ENCODE measurements at regions not wholly inside any gene's neighbourhood (a gene's known extent, or its start where the extent isn't known, plus 50 kb on each side); places are given as distances from the start of the nearest gene placed in this dataset.
"Not testable (repeated sequence)": the region's sequence is repeated elsewhere in the genome, so short reads cannot be mapped to it uniquely, and the experiment has no call there.

- DNase-seq (ENCODE audit: low spot score): no peak
Measured at GRCh38 chr20:23150304-23151007, 64.3 kb upstream of the CD93 start.

DNA sequence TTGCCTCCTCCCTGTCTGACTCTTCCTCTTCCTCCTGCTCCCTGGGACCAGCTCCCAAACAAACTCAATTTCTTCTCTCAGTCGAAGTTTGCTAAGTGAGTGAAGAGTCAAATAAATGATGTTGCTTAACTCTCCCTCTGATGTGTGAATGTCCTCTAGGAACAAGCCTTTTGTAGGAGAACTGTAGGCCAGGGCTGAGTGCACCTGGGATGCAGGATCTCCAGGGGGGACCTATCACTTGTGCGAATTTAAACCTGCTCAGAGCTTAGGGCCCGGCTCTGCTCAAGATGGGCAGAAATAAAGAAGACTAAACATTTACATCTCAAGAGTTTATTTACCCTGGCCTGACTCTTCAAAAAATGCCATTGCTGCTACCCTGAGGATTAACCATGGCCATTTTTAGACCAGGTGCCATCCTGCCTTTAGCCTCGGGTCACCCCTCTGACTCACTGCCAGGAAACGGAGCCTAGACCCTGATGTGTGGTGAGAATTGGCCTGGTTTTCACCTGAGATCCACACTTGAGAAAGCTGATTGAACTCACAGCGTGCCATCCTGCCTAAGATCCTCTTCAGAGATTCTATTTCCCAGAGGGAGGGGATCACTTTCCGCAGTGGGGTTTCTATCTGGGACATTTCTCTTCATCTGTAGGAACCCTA, 63.6 kb upstream of the CD93 start:
- DNase-seq (ENCODE audit: low spot score): no peak

- no peak for DNase-seq (ENCODE audit: low spot score)
Measured at GRCh38 chr20:23148731-23149570, 62.8 kb upstream of the CD93 start.

DNA sequence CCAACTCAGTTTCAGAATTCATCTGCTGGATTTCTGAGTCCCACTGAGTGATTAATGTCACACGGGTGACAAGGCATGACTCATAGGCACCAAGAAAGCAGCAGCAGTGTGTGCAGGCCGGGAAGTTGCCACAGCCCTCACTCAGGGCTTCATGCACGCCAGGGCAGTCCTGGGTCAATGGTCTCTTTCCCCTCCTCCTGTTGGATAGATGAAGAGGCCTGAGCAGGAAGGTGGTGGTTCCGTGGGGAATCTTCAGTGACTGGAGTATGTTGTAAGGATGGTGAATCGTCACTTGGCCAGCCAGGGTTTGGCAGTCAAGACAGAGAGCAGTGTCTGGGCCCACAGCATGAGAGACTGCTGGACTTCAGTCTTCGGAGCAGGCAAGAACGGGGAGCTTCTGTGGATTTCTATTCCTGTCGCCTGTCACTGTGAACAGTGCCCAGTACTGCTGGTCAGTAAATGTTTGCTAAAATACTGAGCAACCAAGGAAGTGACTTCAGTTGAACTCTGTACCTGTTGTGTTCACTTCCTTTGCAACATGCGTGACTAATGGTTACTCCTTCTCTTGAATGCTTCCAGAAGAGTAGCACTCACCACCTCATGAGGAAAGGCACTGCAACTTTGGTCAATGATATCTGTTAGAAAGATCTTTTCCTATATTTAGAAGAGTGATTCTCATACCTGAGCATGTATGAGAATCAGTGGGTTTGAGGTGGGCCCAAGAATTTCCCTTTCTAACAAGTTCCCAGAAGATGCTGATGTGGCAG, 62.0 kb upstream of the CD93 start:
- peak; percentile 52 for DNase-seq (ENCODE audit: low spot score)

DNA sequence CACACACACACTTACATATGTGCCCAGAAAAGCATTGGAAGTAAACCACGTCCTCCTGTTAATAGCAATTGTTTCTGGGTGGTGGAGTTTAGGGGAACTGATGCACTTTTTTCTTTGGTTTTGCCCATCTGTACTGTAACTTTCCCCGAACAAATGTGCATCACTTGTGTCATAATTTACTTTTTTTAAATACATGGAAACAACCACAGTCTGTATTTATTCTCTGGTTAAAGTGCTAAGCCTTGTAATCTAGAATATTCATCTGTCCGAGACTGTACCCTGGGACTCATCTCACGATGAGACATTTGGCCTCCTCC, 61.5 kb upstream of the CD93 start:
- no peak for DNase-seq (ENCODE audit: low spot score)

GRCh38 chr20:23146857-23147637, 60.9 kb upstream of the CD93 start:
- DNase-seq (ENCODE audit: low spot score): no peak

GRCh38 chr20:23146181-23146580, 60.1 kb upstream of the CD93 start:
- no peak for DNase-seq (ENCODE audit: low spot score)

DNA sequence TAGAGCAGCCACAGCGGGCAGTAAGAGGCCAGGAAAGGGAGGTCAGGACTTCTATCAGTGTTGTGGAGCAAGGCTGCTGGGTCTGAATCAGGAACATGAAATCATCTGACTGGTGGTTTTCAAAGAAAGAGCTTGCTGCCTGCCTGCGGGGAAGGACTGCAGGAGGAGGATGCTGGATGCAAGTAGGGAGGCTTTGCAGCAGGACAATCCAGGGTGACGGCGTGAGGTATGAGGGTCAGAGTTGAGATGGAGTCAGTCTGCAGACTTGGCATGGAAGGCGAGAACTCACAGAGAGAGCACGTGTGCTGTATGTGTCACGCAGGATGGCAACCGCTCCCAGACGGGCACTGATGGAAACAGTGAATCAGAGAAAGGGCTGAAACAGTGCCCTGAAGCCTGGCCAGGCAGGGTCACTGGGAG, 59.2 kb upstream of the CD93 start:
- DNase-seq (ENCODE audit: low spot score): no peak

DNA sequence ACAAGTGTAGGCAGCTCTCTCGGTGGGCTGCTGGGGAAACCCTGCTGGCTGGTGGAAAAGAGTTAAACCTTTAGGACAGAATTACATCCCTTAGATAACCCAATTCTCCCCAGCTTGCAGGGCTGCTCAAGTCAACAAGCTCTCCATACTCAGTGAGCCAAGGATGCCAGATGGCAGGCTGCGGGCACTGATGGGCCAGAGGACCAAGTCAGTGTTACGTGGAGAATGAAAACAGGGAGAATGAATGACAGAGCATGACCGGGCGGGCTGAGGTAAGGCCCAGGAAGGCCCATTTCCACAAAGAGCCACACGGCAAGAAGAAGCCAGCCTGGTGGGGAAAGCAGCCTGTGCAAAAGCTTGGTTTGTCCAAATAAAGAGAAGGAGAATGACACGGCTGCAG, 58.7 kb upstream of the CD93 start:
- DNase-seq (ENCODE audit: low spot score): no peak

GRCh38 chr20:23143986-23144690, 58.0 kb upstream of the CD93 start:
- DNase-seq (ENCODE audit: low spot score): no peak

GRCh38 chr20:23143098-23143497, 57.0 kb upstream of the CD93 start:
- peak; percentile 37 for DNase-seq (ENCODE audit: low spot score)

GRCh38 chr20:23142162-23143050, 56.3 kb upstream of the CD93 start:
- no peak for DNase-seq (ENCODE audit: low spot score)

DNA sequence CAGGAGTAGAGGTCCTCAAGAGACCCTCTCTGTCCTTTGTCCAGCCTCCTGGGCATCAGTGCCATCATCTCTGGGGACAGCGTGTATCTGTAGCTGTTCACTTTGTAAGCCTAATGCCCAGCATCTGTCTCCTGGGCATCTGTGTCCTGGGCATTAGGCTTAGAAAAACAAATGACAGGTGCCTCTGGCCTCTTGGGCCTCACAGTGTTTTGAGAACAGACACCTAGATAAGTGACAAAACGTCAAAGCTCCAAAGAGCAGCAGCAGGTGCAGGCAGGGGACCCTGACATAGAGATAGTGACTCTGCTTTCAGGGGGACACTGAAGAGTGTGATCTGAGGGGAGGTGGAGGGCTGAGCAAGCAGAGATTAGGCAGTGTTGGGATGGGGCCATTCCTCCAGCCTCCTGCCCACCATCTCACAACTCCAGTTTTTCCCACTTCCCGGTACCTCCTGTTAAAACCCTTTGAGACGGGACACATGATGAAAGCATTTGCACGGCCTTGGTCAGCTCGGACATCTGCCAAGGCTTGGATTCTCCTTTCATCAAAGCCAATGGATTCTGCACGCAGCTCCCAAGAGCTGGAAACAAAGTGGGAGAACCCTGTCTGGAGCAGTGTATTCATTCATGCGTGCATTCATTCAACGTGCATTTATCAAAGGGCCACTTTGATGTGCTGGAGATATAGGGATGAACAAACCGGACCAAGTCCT, 55.5 kb upstream of the CD93 start:
- no peak for DNase-seq (ENCODE audit: low spot score)

DNA sequence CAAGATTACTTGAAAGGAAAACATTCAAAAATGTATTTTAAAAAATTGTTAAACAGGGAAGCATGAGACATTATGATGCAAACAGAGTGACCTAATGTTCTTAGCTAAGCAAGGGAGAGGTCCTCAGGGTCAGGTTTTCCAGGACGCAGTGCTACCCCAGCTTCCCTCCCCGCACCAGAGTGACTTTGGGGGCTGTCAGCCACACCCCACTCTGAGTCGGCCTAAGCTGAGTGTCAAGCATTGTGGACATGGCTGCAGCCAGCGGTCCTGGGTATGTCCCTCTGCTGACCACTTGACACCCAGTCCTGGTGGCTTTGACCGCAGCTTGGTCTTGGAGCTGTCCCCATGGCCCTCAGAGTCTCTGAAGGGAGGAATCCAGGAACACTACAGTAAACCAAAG, 54.9 kb upstream of the CD93 start:
- no peak for DNase-seq (ENCODE audit: low spot score)

DNA sequence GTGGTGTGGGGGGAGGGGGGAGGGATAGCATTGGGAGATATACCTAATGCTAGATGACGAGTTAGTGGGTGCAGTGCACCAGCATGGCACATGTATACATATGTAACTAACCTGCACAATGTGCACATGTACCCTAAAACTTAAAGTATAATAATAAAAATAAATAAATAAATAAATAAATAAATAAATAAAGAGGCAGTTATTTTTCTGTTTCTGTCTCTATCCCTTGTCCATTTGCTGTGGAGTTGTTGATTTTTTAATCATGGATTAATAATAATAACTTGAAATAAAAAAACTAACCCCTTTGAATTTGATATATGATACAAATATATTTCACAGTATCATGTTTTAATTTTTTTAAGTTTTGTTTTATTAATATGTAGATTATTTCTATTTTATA, 53.9 kb upstream of the CD93 start:
- not testable (repeated sequence) for DNase-seq (ENCODE audit: low spot score)

DNA sequence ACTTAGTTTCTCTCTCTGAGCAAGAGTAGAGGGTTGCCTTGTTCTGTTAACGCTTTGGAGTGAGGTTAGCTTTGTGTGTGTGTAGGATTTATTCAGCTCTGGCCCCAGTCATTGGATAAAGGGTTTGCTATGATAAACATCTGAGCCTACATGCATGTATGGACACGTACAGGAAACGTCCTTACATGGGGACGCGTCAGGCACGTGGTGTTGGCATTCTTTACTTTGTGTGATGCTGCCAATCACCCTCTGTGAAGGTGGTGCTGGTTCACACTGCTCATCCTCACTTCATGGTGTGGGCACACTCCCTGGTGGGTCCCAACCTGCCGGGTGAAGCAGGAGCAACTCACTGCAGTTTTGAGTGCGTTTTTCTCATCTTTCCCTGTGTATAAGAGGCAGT, 53.4 kb upstream of the CD93 start:
- DNase-seq (ENCODE audit: low spot score): no peak

DNA sequence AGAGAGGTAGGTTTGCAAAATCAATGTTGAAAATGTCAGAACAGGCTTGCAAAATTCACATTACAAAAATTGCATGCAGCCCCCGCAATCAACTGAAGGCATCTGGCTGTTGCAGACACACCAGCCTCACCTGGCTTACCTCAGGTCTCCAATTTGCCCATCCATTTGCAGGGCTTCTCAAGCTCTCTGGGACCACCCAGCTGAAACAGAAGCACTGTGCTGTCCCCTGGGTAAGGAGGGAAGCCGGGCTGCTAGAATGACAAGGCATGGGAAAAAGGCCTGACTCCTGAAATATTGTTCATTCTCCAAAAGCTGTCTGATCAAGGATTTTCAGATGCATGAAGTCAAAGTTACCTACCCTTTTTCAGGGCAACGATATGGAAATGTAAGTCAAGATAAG, 52.6 kb upstream of the CD93 start:
- DNase-seq (ENCODE audit: low spot score): no peak

DNA sequence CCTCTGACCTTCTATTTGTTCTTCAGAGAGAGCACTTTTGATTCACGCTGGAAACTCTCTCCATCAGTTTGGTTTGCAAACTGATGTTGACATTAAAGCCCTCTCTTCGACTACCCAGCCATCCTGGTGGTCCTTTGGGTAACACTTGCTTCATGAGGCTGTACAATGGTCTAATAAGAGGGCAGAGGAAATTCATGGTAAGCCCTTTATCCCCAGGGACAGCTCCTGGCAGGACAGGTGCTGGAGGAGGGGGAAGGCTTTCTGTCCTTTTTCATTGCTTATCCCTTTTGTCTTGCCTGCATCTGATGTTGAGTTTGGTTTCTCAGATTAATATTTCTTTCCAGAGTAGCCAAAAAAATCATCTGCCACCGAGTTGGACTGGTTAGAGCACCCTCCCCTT, 52.1 kb upstream of the CD93 start:
- DNase-seq (ENCODE audit: low spot score): no peak
